ENCODE measurements at regions not wholly inside any gene's neighbourhood (a gene's known extent, or its start where the extent isn't known, plus 50 kb on each side); places are given as distances from the start of the nearest gene placed in this dataset.

DNA sequence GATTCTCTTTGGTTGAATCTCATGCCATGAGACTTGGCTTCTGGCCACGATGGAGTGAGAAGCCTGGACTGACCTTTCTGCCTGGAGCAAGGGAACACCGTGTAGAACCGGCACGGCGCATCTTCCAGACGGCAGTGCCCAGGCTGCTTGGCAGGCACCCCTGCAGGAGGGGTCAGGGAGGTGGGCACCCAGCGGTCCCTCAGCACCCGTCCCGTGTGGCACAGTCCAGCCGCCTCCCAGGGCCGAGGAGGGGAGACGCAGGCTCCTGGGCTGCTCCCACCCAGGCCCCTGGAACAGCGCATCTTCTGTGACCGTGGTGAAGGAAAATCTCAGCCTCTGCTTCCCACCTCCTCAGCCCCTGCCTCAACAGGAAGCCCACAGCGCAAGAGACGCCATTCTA, 95.7 kb downstream of the CMPK2 start:
- TF ChIP-seq, protein P1, sequence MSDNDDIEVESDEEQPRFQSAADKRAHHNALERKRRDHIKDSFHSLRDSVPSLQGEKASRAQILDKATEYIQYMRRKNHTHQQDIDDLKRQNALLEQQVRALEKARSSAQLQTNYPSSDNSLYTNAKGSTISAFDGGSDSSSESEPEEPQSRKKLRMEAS (IDR thresholded peaks at IDR 0.05; ENCODE audit: low read depth, low read length) = no peak
- TF ChIP-seq MYC (IDR thresholded peaks at IDR 0.05; ENCODE audit: low read depth, low read length) = no peak
- no peak for DNase-seq (ENCODE audit: low read depth)
- no peak overlapping the region for H3K4me3 ChIP-seq (ENCODE audit: low read depth, low read length)

DNA sequence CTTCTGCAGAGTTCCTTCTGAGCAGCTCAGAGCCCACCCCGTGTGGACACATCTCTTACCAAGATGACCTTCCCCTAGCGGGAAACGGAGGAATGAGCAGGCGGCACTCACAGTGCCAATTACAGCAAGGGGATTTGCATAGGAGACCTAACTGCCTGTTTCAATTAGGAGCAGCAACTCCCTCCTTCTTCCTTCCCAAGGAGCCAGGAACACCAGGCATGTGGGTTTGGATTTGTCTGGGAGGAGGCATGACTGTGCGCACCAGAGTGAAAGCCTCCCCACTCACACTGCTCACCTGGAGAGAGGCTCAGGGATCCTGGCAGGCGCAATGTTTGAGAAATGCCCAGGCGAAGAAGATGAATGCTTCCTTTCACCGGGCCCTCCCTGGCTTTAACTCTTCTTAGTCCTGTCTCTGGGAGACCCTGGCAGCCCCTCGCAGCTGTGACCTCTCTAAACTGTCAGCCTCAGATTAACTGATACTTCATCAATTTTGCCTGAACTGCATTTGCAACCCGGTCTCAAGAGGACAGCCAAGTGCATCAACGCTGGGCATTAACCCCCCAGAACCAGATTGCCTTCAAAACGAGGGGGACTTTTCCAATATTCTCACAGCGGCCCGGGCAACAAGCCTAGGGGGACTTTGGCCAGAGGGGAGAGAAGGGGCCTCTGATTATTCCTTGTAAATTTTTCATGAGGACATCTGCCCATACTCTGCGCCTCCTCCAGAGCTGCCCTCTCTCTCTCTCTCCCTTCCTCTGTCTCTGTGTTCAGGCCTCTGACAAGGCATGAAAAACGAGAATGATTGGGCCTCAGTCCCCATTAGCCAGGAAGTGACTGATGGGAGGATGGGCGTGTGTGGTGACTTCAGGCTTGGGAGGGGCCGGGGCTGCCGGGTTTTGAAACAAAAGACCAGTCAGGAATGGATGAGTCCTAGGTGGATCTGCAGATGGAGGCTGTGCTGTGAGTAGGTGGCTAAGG, 93.8 kb downstream of the CMPK2 start:
- TF ChIP-seq, protein P1 (IDR thresholded peaks at IDR 0.05; ENCODE audit: low read depth, low read length) = no peak
- TF ChIP-seq, protein P2, sequence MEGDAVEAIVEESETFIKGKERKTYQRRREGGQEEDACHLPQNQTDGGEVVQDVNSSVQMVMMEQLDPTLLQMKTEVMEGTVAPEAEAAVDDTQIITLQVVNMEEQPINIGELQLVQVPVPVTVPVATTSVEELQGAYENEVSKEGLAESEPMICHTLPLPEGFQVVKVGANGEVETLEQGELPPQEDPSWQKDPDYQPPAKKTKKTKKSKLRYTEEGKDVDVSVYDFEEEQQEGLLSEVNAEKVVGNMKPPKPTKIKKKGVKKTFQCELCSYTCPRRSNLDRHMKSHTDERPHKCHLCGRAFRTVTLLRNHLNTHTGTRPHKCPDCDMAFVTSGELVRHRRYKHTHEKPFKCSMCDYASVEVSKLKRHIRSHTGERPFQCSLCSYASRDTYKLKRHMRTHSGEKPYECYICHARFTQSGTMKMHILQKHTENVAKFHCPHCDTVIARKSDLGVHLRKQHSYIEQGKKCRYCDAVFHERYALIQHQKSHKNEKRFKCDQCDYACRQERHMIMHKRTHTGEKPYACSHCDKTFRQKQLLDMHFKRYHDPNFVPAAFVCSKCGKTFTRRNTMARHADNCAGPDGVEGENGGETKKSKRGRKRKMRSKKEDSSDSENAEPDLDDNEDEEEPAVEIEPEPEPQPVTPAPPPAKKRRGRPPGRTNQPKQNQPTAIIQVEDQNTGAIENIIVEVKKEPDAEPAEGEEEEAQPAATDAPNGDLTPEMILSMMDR (IDR thresholded peaks at IDR 0.05; ENCODE audit: low read depth, low read length) = no peak
- TF ChIP-seq POLR2A (IDR thresholded peaks at IDR 0.05; ENCODE audit: extremely low read depth, insufficient read length) (no peak), MYC (IDR thresholded peaks at IDR 0.05; ENCODE audit: low read depth, low read length) (no peak)
- no peak overlapping the region for H3K4me3 ChIP-seq (ENCODE audit: low read depth, low read length)
- DNase-seq (ENCODE audit: low read depth) = peak; percentile 20

DNA sequence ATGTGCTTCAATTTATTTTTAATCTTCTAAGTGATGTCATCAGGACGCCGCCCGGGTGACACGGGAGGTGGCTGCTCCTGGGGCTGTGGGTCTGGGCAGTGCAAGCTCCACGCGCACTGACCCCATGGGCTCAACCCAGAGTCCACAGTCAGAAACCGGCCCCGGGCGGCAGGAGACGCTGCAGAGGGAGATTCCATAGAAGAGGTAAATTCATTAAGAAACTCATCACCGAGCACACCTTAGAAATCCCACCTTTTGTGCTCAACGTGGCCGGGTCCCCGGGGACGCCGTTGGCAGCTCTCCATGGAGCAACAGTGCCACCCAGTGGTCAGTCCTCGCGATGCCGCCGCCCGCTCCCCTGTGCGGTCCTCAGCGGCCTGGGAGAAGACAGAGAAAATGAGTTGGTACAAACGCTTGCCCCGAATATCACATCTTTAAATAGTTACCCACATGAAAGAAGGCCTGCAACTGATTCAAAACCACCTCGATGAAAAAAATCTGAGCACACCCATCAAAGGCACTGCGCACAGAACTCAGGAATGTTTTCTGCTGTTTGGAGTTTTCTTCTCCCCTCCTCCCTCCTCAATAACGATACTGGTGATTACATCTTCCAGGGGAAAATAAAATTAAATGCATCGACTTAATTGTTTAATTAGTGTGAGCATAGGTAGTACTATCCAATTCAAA, 92.6 kb downstream of the CMPK2 start:
- peak; percentile 59 for DNase-seq (ENCODE audit: low read depth)
- TF ChIP-seq, protein P2 (IDR thresholded peaks at IDR 0.05; ENCODE audit: low read depth, low read length) = peak; percentile 86
- TF ChIP-seq MYC (IDR thresholded peaks at IDR 0.05; ENCODE audit: low read depth, low read length) = 0 out of 2 replicates have a peak, but pooled peaks have one; percentile 17
- TF ChIP-seq, protein P1 (IDR thresholded peaks at IDR 0.05; ENCODE audit: low read depth, low read length) = 0 out of 2 replicates have a peak, but pooled peaks have one; percentile 39
- no peak for TF ChIP-seq POLR2A (IDR thresholded peaks at IDR 0.05; ENCODE audit: extremely low read depth, insufficient read length)
- H3K4me3 ChIP-seq (ENCODE audit: low read depth, low read length) = no peak overlapping the region

DNA sequence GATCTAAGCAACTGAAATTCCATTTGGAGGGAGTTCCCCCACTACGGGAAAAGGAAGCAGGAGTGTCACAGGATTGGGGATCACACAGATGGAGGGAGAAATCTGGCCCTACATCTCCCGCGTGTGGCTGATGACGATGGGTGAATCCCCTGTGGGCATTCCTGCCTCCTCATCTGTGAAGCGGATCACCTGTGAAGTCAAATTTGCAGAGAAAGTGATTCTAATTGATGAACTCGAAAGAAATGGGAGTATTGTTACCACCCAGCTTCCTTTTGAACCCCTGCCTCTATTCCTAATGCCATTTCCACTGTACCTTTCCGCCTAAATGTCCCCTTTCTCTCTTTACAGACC, 92.0 kb downstream of the CMPK2 start:
- no peak for TF ChIP-seq MYC (IDR thresholded peaks at IDR 0.05; ENCODE audit: low read depth, low read length)
- no peak for TF ChIP-seq POLR2A (IDR thresholded peaks at IDR 0.05; ENCODE audit: extremely low read depth, insufficient read length)
- TF ChIP-seq, protein P1 (IDR thresholded peaks at IDR 0.05; ENCODE audit: low read depth, low read length) = no peak
- TF ChIP-seq, protein P2 (IDR thresholded peaks at IDR 0.05; ENCODE audit: low read depth, low read length) = no peak
- H3K4me3 ChIP-seq (ENCODE audit: low read depth, low read length) = no peak overlapping the region

DNA sequence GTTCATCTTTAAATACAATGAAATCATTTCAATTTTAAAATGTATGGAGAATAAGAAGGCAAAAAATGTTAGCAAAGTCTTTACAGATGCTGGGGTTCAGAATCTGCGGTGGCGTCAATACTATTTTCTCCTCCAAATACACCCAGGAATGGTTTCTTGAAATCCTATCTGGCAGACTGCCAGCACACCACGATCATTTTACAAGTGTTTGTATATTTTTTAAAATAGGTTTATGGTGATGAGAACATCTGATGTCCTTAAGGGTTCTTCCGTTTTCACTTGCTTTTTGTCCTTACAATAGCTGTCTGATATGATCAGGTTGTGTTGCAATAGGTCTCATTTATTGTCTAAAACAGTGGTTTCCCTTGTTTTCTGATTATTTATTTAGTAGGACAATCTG, 89.6 kb downstream of the CMPK2 start:
- no peak overlapping the region for H3K4me3 ChIP-seq (ENCODE audit: low read depth, low read length)
- TF ChIP-seq MYC (IDR thresholded peaks at IDR 0.05; ENCODE audit: low read depth, low read length) (no peak), POLR2A (IDR thresholded peaks at IDR 0.05; ENCODE audit: extremely low read depth, insufficient read length) (no peak)
- TF ChIP-seq, protein P1 (IDR thresholded peaks at IDR 0.05; ENCODE audit: low read depth, low read length) = no peak
- TF ChIP-seq, protein P2 (IDR thresholded peaks at IDR 0.05; ENCODE audit: low read depth, low read length) = no peak
- DNase-seq (ENCODE audit: low read depth) = no peak

More for the DNA sequence above, 92.0 kb downstream of the CMPK2 start:
- DNase-seq (ENCODE audit: low read depth) = no peak
